HEK293 (cell line): ENCODE measurements at regions not wholly inside any gene's neighbourhood (a gene's known extent, or its start where the extent isn't known, plus 50 kb on each side); places are given as distances from the start of the nearest gene placed in this dataset.
"Not testable (repeated sequence)": the region's sequence is repeated elsewhere in the genome, so short reads cannot be mapped to it uniquely, and the experiment has no call there.

ENCODE experiments used
- BCL11A ChIP-seq: fragments of 450-650 bp; formaldehyde crosslinking; IDR thresholded peaks from 2 replicates; pipeline ENCODE4 v1.5.1; 2016; ENCODE audit warnings: low read depth, missing biosample characterization, missing genetic modification characterization
- CTCF ChIP-seq: fragments of 450-650 bp; formaldehyde crosslinking; IDR thresholded peaks from 2 replicates; pipeline ENCODE4 v1.5.1; 2016; ENCODE audit warnings: missing biosample characterization, missing genetic modification characterization
- IKZF3 ChIP-seq: fragments of 450-650 bp; IDR thresholded peaks from 2 replicates; pipeline ENCODE4 v1.5.0; 2018; ENCODE audit warnings: missing biosample characterization, mild to moderate bottlenecking, missing genetic modification characterization, moderate library complexity
- PBX3 ChIP-seq: sonication (generic); formaldehyde crosslinking; IDR thresholded peaks from 2 replicates; pipeline ENCODE4 v1.8.1; 2022; ENCODE audit warnings: mild to moderate bottlenecking, moderate library complexity, missing genetic modification reagents
- YY1 ChIP-seq: fragments of 450-650 bp; formaldehyde crosslinking; IDR thresholded peaks from 2 replicates; pipeline ENCODE4 v1.5.1; 2018; ENCODE audit warnings: missing biosample characterization, missing genetic modification characterization
- ZNF112 ChIP-seq: fragments of 450-650 bp; formaldehyde crosslinking; IDR thresholded peaks from 2 replicates; pipeline ENCODE4 v1.5.0; 2017; ENCODE audit warnings: missing biosample characterization, missing genetic modification characterization
- ZNF473 ChIP-seq: fragments of 450-650 bp; formaldehyde crosslinking; IDR thresholded peaks from 2 replicates; pipeline ENCODE4 v1.5.1; 2017; ENCODE audit warnings: missing biosample characterization, missing genetic modification characterization
- ZNF518A ChIP-seq: fragments of 450-650 bp; formaldehyde crosslinking; conservative IDR thresholded peaks from 2 replicates; pipeline ENCODE4 v1.5.1; 2016; ENCODE audit warnings: low read depth, missing biosample characterization, missing genetic modification characterization
- ZNF549 ChIP-seq: fragments of 450-650 bp; IDR thresholded peaks from 2 replicates; pipeline ENCODE4 v1.5.1; 2018; ENCODE audit warnings: missing biosample characterization, missing genetic modification characterization, mild to moderate bottlenecking, inconsistent platforms, moderate library complexity

- not testable (repeated sequence) for TF ChIP-seq BCL11A (tag by site-specific recombination); YY1 (tag by site-specific recombination); ZNF112 (tag by site-specific recombination); CTCF; ZNF473 (tag by site-specific recombination); ZNF549 (tag by site-specific recombination); IKZF3 (tag by site-specific recombination); PBX3 (CRISPR knock-in tag); ZNF518A (tag by site-specific recombination)
These were observed 195.3 kb downstream of the IL20RB start for GRCh38 chr3:137153046-137153445.
